Loucy (cell line): ENCODE measurements at regions not wholly inside any gene's neighbourhood (a gene's known extent, or its start where the extent isn't known, plus 50 kb on each side); places are given as distances from the start of the nearest gene placed in this dataset.

Experiments
- CTCF ChIP-seq: fragments of 200-600 bp; sonication (generic); conservative IDR thresholded peaks from 2 replicates; pipeline ENCODE4 v1.5.1; 2014; ENCODE audit warnings: mild to moderate bottlenecking, antibody characterized with exemption, low read length
- EZH2phosphoT487 ChIP-seq: fragments of 200-600 bp; IDR thresholded peaks from 2 replicates; pipeline ENCODE4 v1.6.1; 2018; ENCODE audit warnings: antibody characterized with exemption, mild to moderate bottlenecking, moderate library complexity, borderline replicate concordance

GRCh38 chr11:79515781-79516180, 75.0 kb upstream of the TENM4 start:
- TF ChIP-seq CTCF (no peak), EZH2phosphoT487 (no peak)
